Muscle of back (tissue), 3 donors: ENCODE measurements at regions not wholly inside any gene's neighbourhood (a gene's known extent, or its start where the extent isn't known, plus 50 kb on each side); places are given as distances from the start of the nearest gene placed in this dataset.

Experiments used
- DNase-seq, 3 donors: peaks; one replicate each; pipeline versions ENCODE4 v3.0.0 to v3.0.0-alpha.2; 2013

- DNase-seq, result no peak
Observed at GRCh38 chrX:69278031-69278687, 112.9 kb upstream of the PJA1 start.

- no peak for DNase-seq
Observed at GRCh38 chrX:69277369-69277990, 112.2 kb upstream of the PJA1 start.

- no peak for DNase-seq
Observed at GRCh38 chrX:69268611-69269010, 103.4 kb upstream of the PJA1 start.

- DNase-seq, result no peak
Observed at GRCh38 chrX:69264158-69264581, 98.9 kb upstream of the PJA1 start.

- DNase-seq, result no peak
Observed at GRCh38 chrX:69263251-69263820, 98.1 kb upstream of the PJA1 start.

- peak in 1 of 3 donors; percentile 15 for DNase-seq
Observed at GRCh38 chrX:69262036-69262936, 97.0 kb upstream of the PJA1 start.

GRCh38 chrX:69260169-69260568 lies 94.9 kb upstream of the PJA1 start:
- DNase-seq, result no peak

GRCh38 chrX:69258893-69259292 lies 93.6 kb upstream of the PJA1 start:
- no peak for DNase-seq

GRCh38 chrX:69257499-69258127 lies 92.4 kb upstream of the PJA1 start:
- DNase-seq, result no peak

GRCh38 chrX:69256291-69256565 lies 91.0 kb upstream of the PJA1 start:
- DNase-seq, result no peak

- no peak for DNase-seq
Observed at GRCh38 chrX:69255441-69256290, 90.4 kb upstream of the PJA1 start.

GRCh38 chrX:69253821-69254220 lies 88.6 kb upstream of the PJA1 start:
- no peak for DNase-seq

- DNase-seq, result no peak
Observed at GRCh38 chrX:69243276-69243675, 78.0 kb upstream of the PJA1 start.

- no peak for DNase-seq
Observed at GRCh38 chrX:69238887-69239231, 73.6 kb upstream of the PJA1 start.

- DNase-seq, result peak; percentile 30 to 67 (median 30)
Observed at GRCh38 chrX:69238114-69238886, 73.0 kb upstream of the PJA1 start.

GRCh38 chrX:69237236-69237635 lies 72.0 kb upstream of the PJA1 start:
- no peak for DNase-seq

- DNase-seq, result no peak
Observed at GRCh38 chrX:69236641-69237040, 71.4 kb upstream of the PJA1 start.

- no peak for DNase-seq
Observed at GRCh38 chrX:69234624-69235023, 69.4 kb upstream of the PJA1 start.

- no peak for DNase-seq
Observed at GRCh38 chrX:69232945-69233344, 67.7 kb upstream of the PJA1 start.

GRCh38 chrX:69231903-69232302 lies 66.7 kb upstream of the PJA1 start:
- DNase-seq, result no peak

GRCh38 chrX:69229436-69229835 lies 64.2 kb upstream of the PJA1 start:
- peak in 1 of 3 donors; percentile 53 for DNase-seq
